Islet precursor cell (in vitro differentiated cells): ENCODE measurements at regions not wholly inside any gene's neighbourhood (a gene's known extent, or its start where the extent isn't known, plus 50 kb on each side); places are given as distances from the start of the nearest gene placed in this dataset.
A peak's percentile ranks its signal among the peaks of the same experiment; 100 is the strongest.
"Not testable (repeated sequence)": the region's sequence is repeated elsewhere in the genome, so short reads cannot be mapped to it uniquely, and the experiment has no call there.

Experiments
- DNase-seq: peaks from one replicate; pipeline ENCODE4 v3.0.0-alpha.2; 2018

DNA sequence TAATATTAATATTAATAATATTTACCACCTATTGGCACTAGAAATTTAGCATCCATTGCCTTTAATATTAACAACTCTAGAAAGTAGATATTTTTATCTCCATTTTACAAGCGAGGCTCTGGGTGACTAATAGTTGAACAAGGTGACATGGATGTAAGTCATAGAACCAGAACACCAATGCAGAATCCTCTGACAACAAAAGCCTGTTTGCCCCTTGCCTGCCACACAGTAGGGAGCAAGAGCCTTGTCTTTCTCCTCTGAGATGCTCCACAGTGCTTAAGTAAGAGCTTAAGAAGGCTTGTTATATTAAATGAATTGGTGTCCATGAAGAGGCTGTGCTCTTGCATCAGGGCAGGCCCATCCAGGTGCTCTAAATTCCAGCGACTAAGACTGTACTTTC, 51.2 kb upstream of the LBX1 start:
- DNase-seq, result no peak

DNA sequence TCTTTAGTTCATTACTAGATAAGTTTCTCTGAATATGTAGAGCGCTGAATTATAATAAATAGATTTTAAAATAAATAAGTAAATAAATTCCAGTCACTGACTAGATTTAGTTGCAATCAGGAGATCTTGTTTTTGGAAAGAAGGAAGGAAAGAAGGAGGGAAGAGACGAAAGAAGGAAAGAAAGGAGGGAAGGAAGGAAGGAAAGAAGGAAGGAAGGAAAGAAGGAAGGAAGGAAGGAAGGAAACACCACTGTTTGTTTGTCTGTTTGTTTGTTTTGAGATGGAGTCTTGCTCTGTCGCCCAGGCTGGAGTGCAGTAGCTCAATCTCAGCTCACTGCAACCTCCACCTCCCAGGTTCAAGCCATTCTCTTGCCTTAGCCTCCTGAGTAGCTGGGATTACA, 51.7 kb upstream of the LBX1 start:
- not testable (repeated sequence) for DNase-seq

DNA sequence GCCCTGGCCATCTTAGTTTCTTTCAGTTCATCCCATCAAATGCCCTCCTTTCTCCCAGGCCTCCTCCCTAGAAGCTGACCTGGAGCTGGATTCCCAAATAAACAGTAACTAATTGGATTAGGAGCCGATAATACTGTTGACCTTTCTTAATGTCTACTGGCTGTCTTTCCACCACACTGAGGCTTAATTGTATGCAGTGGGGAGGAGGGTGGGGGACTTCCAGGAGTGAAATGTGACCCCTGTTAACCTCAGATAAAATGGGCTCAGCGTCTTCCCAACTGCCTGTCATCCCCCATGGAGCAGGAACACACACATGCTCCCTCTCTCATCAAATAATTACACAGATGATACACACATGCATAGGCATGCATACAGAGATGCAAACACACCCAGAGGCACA, 53.7 kb upstream of the LBX1 start:
- DNase-seq, result no peak

DNA sequence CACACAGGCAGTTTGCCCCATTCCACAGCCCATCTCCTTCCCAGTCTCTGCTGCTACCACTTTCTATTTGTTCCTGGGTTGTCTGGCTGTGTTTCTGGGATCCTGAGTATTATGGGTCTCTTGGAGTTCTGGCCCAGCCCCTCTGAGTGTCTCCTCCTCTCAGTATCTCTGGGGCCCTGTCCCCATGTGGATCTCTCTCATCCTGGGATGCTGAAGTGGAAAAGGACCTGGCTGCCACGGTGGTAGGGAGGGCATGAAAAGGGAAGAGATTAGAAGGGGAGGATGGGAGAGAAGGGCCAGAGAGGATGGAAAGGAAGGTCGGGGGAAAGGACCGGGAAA, 54.5 kb upstream of the LBX1 start:
- no peak for DNase-seq

DNA sequence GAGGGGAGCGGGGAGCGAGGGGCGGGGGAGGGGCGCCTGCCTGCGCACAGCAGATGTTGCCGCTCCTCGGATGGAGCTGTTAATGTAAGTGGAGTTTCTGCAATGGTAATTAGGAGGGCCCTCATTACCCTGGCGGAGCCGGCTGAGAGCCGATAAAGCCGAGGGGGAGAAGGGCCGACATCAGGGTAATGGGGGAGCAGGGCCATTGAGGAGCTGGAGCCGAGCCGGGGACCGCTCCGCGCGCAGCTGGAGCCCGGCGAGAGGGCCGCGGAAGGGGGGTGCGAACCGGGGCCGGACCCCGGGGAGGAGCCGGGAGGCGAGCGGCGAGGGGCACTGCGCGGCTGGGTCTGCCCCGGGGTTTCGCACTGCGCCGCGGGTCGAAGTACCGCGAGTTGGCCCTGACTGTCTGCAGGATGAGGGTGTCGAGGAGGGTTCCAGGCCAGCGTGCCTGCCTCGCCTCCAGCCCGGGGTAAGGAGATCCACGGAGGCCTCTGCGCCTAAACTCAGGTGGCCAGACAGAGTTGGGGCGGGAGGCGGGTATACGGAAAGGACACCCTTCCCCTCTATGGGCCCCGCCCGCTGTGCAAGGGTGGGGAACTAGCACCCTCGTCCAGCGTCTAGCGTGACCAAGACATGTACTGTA, 55.0 kb upstream of the LBX1 start:
- peak; percentile 53 for DNase-seq

DNA sequence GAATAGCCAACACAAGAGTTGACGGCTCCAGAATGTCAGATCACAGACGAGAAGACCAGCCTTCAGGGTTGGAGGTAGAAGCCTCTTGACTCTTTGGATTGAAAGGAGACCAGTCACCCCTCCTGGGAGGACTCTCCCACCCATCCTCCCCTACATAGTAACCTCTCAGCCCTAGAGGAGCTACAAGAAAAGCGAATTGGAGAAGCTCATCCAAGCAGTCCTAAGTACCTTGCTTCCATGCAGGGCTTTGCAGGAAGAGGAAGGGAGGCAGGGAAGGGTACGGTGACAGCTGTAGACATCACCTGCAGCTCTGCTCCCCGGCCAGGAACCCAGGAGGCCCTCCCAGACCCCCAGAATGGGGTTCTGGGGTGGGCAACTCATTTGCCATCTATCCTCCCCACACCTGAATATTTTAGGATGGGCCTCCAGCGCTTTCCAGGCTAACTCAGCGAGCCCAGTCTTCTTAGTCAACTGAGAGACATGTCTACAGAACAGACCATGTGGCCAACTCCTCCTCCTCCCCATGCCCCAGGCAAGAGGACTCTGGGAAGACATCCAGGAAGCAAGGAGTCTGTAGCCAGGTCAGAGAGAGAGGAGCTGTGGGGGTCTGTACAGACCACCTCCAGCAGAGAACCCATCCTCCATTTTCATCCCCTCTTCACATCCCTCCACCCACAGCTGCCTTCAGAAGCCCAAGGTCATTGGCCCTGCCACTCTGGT, 55.6 kb upstream of the LBX1 start:
- DNase-seq, result no peak

DNA sequence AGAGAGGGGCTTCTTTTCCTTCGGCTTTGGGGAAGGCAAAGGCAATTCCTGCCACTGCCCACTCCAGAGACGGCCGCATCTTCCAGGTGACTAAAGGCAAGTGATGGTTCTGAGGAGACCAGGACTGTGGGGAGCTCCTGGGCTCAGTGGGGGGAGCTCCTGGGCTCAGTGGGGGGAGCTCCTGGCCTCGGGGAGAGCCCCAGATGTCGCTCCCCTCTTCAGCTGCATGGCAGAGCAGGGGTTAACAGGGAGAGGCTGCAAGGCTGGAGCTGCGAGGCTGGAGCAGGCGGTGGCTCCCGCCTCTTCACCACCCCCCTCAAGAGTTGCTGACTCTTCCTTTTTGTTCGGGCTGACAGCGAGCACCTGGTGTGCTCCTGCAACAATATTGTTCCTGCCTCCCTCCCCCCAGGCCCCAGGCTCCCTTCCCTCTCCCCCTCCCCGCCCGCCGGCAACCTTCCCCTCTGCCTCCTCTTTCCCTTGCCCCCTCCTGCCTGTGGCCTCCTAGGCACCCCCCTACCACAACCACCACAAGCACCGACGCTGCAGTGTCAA, 56.3 kb upstream of the LBX1 start:
- no peak for DNase-seq

DNA sequence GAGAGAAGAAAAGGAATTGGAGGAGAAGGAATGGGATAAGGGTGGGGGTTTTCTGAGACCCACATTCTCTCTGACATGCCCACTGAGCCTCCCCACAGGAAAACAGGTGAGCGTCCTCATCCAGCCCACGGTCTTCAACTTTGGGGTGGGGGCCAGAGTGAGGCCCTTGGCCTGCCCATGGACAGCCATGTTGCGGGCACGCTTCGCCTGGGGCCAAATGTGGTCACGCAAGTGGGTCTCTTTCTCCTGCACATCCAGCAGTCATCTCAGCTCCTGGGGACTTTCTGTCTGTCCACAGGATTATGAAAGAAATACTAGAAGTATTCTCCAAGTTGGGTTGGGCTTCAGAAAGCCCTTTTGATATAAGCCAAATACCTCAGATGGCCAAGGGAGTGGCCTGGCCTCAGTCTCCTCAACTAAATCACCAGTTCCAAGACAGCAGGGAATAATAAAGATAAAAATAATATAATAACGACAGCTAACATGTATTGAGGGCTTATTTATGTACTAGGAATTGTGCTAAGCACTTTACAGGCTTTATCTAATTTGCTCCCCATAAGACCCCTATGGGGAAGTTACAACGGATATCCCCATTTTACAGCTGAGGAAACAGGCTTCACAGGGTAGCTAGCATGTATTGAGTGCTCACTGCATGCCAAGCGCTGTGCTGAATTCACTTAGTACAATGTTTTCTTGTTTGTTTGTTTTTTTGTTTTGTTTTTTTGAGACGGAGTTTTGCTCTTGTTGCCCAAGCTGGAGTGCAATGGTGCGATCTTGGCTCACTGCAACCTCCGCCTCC, 57.2 kb upstream of the LBX1 start:
- DNase-seq, result no peak

DNA sequence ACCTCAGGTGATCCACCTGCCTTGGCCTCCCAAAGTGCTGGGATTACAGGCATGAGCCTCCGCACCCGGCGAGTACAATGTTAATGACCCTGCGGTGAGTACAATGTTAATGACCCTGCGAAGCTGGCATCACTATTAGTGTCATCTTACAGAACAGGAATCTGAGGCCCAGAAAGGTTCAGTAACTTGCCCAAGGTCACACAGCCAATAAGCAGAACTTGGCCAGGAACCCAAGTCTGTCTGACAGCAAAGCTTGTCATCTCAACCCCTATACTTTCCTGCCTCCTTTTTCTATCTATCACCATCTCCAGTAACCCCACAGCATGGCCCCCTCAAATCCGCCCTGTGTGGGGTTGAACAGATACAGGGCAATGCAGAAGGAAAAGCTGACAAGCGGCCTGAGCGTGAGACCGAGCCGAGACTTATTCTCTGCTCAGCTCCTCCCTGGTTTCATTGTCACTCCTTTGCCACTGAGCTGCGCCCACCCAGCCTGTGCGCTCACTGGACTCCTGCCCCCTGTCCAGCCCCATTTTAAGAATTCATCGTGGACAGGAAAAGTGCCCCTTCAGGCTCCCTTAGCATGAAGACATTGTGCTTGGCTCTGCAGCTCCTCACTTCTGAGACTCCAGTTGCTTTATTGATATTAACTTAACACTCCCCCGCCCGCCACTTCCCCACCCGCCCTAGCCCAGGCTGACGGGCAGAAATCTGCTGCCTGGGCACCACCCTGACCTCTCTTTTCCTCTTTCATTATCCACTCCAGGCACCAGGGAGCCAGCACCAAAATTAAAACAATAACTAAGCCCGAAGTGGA, 58.1 kb upstream of the LBX1 start:
- DNase-seq, result no peak

DNA sequence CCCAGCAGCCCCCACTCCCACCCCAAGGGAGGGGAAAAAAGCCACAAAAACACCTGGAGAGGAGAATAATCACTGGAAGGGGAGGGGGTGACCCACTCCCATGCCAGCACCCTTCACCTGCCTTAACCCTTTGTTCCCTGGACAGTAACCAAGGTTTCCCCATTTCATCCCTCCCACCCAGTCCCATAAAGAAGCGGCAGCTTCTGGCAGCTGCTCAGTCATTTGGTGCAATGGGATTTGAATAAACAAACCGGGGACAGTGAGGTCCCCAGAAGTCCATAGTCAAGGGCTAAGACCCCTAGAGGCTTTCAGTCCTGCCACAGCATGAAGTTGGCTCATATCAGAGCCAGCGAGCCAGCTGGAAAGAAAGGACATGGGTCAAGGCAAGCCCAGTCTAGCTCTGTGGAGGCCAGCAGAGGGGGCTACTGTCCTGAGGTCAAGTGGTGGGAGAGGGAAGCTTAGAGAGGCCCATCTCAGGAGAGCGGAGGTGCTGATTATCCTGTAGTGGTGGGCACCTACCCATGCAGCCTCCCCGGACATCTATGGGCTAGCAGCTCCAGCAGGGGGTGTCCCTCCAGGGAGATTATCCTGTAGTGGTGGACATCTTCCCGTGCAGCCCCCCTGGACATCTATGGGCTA, 58.9 kb upstream of the LBX1 start:
- peak; percentile 81 for DNase-seq

DNA sequence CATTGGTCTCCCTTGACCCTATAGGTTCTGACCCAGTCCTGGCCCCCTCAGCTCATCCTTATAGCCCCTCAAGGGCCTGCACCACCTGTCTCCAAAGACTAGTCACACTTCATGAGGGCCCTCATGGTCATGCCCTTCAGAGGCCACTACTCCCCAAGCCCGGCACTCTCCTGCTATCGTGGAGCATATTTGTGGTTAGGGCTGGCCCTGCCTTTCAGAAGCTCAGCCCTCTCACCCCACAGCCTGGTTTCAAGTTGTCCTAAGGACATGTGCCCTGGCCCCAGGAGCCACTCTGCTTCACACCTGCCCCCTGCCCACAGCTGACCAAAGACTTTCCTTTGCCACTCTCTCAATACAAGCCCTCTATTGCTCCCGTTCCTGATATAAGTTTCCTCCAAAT, 60.3 kb upstream of the LBX1 start:
- no peak for DNase-seq

DNA sequence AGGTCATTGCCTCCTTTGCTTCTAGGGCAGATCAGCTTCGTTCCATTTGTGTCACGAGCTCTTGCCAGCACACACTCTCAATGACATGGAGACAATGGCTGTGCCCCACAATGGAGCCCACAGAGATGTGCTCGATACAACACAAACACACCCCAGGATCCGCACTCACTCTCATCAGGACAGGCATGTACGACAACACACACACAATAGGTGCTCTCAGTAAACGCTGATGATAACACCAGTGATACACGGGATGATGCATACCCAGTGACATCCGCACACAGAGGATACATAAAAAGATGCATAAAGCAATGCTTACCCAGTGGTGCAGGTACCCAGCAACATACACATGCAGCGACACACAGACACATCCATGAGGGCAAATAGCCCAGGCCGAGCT, 61.2 kb upstream of the LBX1 start:
- no peak for DNase-seq

DNA sequence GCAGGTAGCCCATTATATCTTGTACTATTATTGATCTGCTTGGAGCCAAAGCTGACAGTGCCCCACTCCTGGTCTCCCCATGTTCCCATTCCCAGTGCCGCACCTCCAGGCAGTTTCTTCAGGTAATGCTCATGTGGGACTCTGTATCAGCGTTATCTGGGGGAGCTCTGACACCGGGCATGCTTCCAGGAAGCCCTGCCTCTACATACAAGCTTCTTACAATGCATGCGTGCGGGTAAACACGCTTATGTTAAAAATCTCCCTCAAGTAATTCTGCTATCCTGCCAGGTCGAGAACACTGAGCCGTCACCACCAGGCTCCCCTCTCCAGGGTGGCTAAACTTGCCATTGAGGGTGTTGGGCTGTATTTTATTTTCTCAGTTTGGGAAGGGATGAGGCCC, 61.6 kb upstream of the LBX1 start:
- no peak for DNase-seq

DNA sequence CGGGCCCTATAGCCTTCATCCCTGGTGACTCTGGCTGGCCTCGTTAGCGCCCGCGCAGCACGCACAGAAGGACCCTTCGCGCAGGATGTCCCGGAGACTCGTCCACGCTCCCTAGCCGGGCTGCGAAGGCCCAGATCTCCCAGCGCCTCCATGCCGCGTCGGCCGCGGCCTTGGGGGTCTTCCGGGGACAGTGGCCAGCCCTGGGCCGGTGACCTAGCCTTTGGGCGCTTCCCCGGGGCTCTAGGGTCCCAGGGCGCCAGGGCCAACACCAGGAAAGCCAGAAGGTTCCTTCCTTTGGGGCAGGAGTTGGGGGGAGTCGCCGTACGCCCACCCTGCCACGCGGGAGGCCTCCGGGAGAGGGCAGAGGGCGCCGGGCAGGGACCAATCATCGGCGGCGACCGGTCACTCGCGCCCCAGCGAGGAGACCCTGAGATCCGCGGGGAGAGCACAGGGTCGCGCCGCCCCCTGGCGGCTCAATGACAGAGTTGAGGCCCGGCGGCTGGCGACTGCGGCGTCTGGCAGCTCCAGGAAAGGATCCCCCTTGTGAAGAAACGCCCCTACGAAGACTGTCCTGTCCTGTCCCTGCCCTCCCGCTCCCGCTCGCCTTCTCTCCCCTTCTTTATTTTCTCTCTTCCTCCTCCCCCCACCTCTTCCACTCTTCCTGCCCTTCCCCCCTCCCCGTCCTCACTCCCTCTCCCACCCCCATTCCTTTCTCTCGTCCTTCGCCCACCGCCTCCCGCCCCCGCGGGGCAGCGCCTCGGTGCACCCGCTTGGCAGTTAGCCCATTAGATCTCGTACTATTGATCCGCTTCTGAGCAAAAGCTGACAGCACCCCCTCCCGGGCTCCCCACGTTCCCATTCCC, 62.3 kb upstream of the LBX1 start:
- DNase-seq, result peak; percentile 92

DNA sequence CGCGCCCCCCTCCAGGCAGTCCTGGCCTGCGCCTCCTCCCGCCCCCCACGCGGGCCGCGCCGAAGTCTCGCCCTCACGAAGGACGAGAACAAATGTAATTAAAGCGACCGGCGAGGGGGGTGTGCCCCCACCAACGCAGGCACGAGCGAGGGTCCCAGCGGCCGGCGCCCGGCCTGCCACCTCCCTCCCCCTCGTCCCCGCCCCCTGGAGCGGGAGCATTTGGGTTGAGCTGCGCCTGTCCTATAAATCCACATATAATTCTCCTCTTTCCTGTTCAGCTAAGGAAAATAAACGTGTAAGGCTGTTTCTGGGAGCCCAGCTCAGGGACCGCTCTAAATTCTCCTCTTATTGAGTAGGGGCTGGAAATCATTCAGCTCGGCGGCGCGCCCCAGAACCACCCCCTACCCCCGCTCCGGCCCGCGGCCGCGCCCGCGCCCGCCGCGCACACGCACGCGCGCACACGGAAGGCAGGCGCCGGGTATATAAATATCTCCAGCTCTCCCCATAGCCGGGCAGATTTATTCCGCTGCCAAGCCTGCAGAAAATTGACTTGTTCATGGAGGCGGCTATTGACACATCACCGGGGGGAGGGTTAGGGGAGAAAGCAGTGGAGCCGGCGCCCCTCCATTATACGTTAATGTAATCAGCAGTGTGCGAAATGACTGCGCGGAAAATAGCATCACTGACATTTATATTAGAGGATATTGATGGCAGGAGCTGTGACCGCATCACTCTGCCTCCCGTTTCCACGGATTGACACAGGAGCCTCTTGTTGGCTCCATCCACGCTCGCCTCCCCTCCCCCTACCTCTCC, 61.6 kb upstream of the BTRC start:
- no peak for DNase-seq

DNA sequence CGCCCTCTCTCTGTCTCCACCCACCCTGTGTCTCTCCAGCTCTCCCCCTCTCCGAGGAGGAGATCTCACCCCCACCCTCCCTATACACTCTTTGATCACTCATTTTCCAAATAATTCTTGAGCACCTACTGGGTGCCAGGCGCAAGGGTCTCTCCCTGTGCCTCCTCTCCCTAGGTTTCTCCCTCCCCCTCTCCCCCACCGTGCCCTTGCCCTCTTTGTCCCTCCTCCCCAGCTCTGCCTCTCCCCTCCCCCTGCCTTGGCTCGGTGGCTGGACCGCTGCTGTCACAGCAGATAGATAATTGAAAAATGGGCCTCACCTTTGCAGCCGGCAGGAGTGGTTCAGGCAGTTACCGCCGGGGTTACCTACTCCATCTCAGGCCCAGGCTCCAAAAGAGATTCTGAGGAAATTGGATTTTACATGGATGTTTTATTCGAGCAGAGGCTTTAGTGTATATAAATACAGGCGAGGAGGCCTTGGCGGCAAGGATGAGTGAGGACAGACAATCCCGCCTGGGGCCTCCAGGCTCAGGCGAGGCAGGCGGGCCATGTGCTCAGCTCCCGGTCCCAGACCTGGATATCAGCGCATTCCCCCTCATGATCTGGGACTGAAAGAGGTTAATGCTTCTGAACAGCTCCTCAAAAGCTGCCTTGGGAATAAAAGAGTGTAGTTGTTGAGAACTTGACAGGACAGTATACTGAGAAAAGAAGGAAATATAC, 60.8 kb upstream of the BTRC start:
- DNase-seq, result peak; percentile 61

DNA sequence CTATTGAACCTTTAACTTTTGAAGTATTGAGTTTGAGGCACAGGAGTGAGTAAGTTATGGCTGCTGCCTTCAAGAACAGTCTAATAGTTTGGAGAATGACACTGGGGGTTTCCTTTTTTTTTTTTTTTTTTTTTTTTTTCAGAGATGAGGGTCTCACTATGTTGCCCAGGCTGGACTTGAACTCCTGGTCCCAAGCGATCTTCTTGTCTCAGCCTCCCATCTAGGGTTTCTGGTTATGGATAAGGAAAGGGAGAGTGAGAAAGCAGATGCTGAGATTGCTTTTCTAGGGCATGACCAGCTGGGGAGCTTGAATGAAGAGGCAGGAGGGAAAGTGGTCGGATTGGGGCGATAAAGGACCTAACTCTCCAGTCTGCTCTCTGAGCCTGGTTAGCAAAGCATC, 59.9 kb upstream of the BTRC start:
- DNase-seq, result no peak

DNA sequence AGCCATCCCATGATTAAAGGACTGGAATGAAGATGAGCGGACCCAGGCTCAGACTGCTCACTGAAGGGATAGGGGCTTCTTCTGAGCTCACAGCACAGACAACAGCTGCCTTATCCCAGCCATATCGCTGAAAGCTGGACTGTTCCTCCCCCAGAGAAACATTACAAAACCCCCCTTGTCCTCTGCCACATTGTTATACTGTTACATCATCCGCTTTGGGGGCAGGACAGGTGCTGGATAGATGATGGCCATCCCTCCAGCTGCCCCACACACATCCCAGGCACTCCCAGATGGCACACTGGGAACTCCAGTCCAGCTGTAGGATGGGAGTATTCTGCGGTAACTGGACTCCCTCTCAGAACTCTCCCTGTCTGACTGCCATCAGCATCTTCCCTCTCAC, 58.7 kb upstream of the BTRC start:
- DNase-seq, result no peak

DNA sequence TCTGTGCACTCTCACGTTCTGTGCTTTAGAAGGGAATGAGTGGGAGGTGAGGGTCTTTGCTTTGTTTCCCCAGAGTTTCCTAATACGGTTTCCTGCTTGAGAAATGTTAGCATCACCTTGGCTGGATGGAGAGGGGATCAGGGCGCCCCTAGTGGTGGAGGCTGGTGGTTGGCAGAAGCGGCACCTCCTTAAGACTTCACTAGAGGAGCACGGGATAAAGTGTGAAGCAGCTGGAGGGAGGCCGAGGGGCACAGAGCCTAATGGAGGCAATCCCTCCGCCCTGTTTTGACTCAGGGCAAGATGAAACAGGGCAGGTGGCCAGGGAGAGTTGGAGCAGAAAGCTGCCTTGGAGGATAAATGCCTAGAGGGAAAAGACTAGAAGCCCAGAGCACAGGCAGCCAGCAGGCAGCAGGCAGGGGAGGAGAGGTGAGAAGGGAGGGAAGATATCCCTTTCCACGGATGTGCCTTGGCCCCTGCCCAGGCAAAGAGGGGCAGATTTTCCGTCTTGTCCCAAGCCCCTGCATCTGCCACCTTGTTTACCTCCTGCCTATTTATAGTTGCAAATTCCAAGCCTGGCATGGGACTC, 56.0 kb upstream of the BTRC start:
- DNase-seq, result peak; percentile 88

DNA sequence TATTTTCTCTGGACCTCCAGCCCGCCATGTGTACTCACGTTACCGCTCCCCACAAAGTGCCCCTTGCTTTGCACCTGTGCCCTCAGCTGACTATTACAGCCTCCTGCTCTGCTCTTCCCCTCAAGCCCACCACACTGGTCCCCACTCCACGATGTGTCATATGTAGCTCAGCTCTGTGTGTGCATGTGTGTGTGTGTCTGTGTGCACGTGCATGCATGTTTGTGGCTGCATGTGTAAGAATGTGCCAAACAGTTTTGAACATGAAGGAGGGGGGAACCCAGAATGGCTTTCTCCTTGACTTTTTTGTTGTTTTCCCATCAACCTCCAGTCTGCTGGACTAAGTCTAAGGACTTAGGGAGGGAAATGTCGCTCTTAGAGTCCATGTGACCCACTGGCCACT, 54.8 kb upstream of the BTRC start:
- no peak for DNase-seq
